ENCODE measurements at regions not wholly inside any gene's neighbourhood (a gene's known extent, or its start where the extent isn't known, plus 50 kb on each side); places are given as distances from the start of the nearest gene placed in this dataset.
A peak's percentile ranks its signal among the peaks of the same experiment; 100 is the strongest.

DNA sequence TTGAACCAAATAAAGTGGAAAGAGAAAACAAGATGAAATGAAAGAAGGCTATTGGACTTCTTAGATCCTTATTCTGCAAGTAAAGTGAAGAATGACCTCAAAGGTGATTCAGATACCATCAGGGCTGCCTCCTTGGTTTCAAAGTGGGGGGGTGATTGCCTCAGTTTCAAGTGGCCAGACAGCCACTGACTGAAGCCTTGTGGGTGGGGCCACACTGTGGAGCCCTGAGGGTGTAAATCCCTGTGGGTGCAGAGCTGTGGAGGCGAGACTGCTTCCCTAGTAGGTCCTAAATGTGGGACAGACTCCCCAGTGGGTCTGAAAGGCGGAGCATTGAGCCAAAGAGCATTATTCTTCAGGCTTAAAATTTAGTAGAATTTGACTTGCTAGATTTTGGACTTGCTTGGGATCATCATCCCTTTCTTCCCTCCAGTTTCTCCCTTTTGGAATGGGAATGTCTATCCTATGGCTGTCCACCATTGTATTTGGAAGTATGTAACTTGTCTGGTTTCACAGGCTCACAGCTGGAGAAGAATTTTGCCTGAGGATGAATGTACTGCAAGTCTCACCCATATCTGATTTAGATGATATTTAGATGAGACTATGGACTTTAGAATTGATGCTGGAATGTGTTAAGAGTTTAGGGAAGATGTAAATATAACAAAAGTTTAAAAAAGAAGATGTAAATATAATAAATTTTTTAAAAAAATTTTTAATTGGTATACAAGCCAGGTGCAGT is 71.6 kb upstream of the SOX13 start:
- WGBS, 2 donors, result 89 to 96% methylated on average over 2 of the region's 2 CpGs
- Histone ChIP-seq H3K9me3 (no peaks in the 10 kb centered on the region), H3K36me3 (no peaks in the 10 kb centered on the region), H3K4me3 (replicated peaks in 1 of 3) (no peak overlapping the region), H3K4me1 (peaks cover 0 to 10% of the 10 kb centered on the region in 2 donors), H3K27ac (no peak overlapping the region), H3K27me3 (no peaks in the 10 kb centered on the region)
- TF ChIP-seq POLR2A (IDR thresholded peaks at IDR 0.05) (no peak), CTCF (IDR thresholded peaks at IDR 0.05) (no peak)
- intact Hi-C loops (cut with DNase I), result no loop called here
- DNase-seq, result no peak

DNA sequence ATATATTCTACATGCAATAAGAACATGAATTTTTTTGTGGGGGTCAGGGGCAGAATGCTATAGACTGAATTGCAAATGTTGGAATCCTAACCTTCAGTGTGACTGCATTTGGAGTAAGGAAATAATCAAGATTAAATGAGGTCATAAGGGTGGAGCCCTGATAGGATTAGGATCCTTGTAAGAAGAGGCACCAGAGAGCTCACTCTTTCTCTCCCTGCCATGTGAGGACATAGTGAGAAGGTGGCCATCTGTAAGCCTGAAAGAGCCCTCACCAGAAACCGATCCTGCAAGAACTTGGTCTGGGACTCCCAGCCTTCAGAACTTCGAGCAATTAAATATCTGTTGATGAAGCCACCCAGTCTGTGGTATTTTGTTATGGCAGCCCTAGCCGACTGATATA is 70.3 kb upstream of the SOX13 start:
- Histone ChIP-seq H3K9me3 (no peaks in the 10 kb centered on the region), H3K27ac (no peak overlapping the region), H3K4me3 (replicated peaks in 1 of 3) (no peak overlapping the region), H3K4me1 (peaks cover 0 to 10% of the 10 kb centered on the region in 2 donors), H3K36me3 (no peaks in the 10 kb centered on the region), H3K27me3 (no peaks in the 10 kb centered on the region)
- no peak for DNase-seq
- intact Hi-C loops (cut with DNase I), result no loop called here
- WGBS, 2 donors, result 89 to 92% methylated on average over 3 of the region's 3 CpGs
- no peak for TF ChIP-seq POLR2A (IDR thresholded peaks at IDR 0.05)
- no peak for TF ChIP-seq CTCF (IDR thresholded peaks at IDR 0.05)

DNA sequence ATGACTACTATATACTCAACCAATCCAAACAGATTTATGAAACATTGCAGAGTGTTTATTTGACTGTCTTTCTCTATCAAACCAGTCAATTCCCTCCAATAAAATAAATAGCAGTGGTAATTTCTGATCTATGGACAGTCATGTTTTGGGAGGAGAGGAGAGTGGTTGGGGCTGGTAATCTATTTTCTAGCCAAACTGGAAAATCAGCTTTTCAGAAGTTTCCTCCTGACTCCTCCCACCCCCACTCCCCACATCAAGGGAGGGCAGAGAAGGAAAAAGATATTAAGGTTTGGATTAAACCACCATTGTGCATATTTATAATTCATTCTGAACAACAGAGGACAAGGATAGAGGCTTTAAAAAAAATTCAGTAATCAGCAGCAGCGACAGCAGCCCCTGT is 69.4 kb upstream of the SOX13 start:
- intact Hi-C loops (cut with DNase I), result no loop called here
- DNase-seq, result peak; percentile 27 to 35
- no peak for TF ChIP-seq CTCF (IDR thresholded peaks at IDR 0.05)
- no peaks in the 10 kb centered on the region for H3K27me3 ChIP-seq
- H3K4me3 ChIP-seq (replicated peaks in 1 of 3), result no peak overlapping the region
- no peaks in the 10 kb centered on the region for H3K36me3 ChIP-seq
- peaks cover 0 to 10% of the 10 kb centered on the region in 2 donors for H3K4me1 ChIP-seq
- no peak overlapping the region for H3K27ac ChIP-seq
- H3K9me3 ChIP-seq, result no peaks in the 10 kb centered on the region
- 43 to 50% methylated on average over 1 of the region's 1 CpG for WGBS, 2 donors

DNA sequence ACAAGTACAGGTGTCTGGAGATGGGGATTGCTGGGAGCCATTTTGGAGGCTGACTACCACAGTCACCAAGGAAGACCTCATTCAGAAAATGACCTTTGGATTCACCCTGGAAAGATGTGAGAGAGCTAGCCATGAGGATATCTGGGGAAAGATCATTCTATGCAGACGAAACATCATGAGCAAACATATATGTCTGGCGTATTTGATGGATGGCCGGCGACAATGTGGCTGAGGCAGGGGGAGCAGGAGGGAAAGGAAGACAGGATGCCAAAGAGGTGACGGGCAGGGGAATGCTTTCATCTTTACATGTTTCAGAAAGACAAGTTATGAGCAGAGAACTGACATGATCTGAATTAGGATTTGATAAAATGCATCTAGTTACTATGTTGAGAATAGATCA is 61.5 kb upstream of the SOX13 start:
- Histone ChIP-seq H3K4me3 (replicated peaks in 1 of 3) (no peak overlapping the region), H3K27ac (no peak overlapping the region), H3K4me1 (no peaks in the 10 kb centered on the region), H3K36me3 (no peaks in the 10 kb centered on the region), H3K27me3 (no peaks in the 10 kb centered on the region), H3K9me3 (no peaks in the 10 kb centered on the region)
- DNase-seq, result no peak
- TF ChIP-seq CTCF (IDR thresholded peaks at IDR 0.05) (no peak), POLR2A (IDR thresholded peaks at IDR 0.05) (no peak)
- 91 to 93% methylated on average over 5 of the region's 5 CpGs for WGBS, 2 donors
- intact Hi-C loops (cut with DNase I), result no loop called here

DNA sequence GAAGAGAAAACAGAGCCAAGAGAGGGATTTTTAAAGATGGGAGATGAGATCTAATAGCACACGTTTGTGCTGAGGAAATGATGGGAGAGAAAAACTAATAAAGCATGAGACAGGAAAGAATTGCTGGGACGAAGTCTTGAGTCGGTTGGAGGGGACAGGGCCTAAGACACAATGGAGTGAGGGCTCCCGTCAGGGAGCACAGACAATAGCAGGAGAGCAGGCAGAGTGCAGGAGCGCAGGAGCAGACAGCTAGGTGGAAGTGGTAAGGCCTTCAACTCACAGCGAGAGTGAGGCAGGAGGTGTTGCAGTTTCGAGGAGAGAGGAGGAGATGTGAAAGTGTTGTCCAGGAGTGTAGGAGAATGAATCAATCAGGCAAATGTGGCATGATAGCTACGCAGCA is 59.9 kb upstream of the SOX13 start:
- Histone ChIP-seq H3K4me3 (replicated peaks in 1 of 3) (no peak overlapping the region), H3K27ac (no peak overlapping the region), H3K9me3 (no peaks in the 10 kb centered on the region), H3K4me1 (no peaks in the 10 kb centered on the region), H3K27me3 (no peaks in the 10 kb centered on the region), H3K36me3 (no peaks in the 10 kb centered on the region)
- DNase-seq, result no peak
- 70 to 72% methylated on average over 8 of the region's 8 CpGs for WGBS, 2 donors
- TF ChIP-seq CTCF (IDR thresholded peaks at IDR 0.05) (no peak), POLR2A (IDR thresholded peaks at IDR 0.05) (no peak)
- intact Hi-C loops (cut with DNase I), result no loop called here

All from thyroid gland (tissue), 4 donors.